ENCODE measurements at regions not wholly inside any gene's neighbourhood (a gene's known extent, or its start where the extent isn't known, plus 50 kb on each side); places are given as distances from the start of the nearest gene placed in this dataset.
A peak's percentile ranks its signal among the peaks of the same experiment; 100 is the strongest.

- Histone ChIP-seq H3K4me2 (ENCODE audit: insufficient read depth, low read length) (no peak overlapping the region), H2AFZ (ENCODE audit: low read depth, low read length) (peak overlapping the region; percentile 74; the same call in 1 of the 2 replicates), H3K27ac (ENCODE audit: extremely low read depth, low read depth, low read length) (no peak overlapping the region), H3K27me3 (ENCODE audit: control insufficient read depth in 2 of 2, insufficient read depth in 2 of 2, low read length in 2 of 2) (no peaks in the 10 kb centered on the region), H3K9ac (ENCODE audit: insufficient read depth in 1 of 2, low read depth in 2 of 2, low read length in 2 of 2) (no peak overlapping the region), H3K9me3 (replicated peaks; ENCODE audit: control insufficient read depth, insufficient read depth, low read depth, low read length) (no peaks in the 10 kb centered on the region), H4K20me1 (replicated peaks; ENCODE audit: control insufficient read depth, insufficient read depth, low read length) (no peaks in the 10 kb centered on the region), H3K9me1 (ENCODE audit: control insufficient read depth, insufficient read depth, low read length) (no peaks in the 10 kb centered on the region), H3K36me3 (ENCODE audit: control insufficient read depth, insufficient read depth, low read length) (no peaks in the 10 kb centered on the region), H3K4me3 (no peak overlapping the region), H3K79me2 (ENCODE audit: control insufficient read depth, insufficient read depth, low read length) (no peaks in the 10 kb centered on the region), H3K4me1 (replicated peaks in 1 of 2; ENCODE audit: control insufficient read depth in 2 of 2, insufficient read depth in 2 of 2, low read length in 2 of 2) (peaks cover 0 to 4% of the 10 kb centered on the region in 2 experiments; a peak in 2 of 5 replicates)
- CTCF ChIA-PET (ENCODE audit: low intra/inter-chr PET ratio) = no interaction called here
- intact Hi-C loops (cut with micrococcal nuclease) (no loop called here), in situ Hi-C loops (cut with MboI) (no loop called here)
- ATAC-seq (no peak), DNase-seq (ENCODE audit: extremely low read depth in 1 of 4, low spot score in 3 of 4) (no peak), FAIRE-seq (no peak)
- 50% methylated on average over 2 of the region's 2 CpGs for WGBS (ENCODE audit: insufficient coverage, low coverage, missing lambda C conversion rate)
- no TSS peak for BruUV-seq (replicated peaks)
- POLR2A ChIA-PET = interaction anchor here (1.6 kb wide), 1 partner anchor 13 kb away, joined by 4 read pairs; no protein-coding TSS in a partner anchor
- TF ChIP-seq MXD1 (CRISPR knock-in tag; IDR thresholded peaks at IDR 0.05; ENCODE audit: borderline replicate concordance, poor library complexity, severe bottlenecking) (no peak), HMG20B (CRISPR knock-in tag; IDR thresholded peaks at IDR 0.05) (no peak), SNIP1 (IDR thresholded peaks at IDR 0.05; ENCODE audit: low read depth) (no peak)
- TF ChIP-seq, protein P1, sequence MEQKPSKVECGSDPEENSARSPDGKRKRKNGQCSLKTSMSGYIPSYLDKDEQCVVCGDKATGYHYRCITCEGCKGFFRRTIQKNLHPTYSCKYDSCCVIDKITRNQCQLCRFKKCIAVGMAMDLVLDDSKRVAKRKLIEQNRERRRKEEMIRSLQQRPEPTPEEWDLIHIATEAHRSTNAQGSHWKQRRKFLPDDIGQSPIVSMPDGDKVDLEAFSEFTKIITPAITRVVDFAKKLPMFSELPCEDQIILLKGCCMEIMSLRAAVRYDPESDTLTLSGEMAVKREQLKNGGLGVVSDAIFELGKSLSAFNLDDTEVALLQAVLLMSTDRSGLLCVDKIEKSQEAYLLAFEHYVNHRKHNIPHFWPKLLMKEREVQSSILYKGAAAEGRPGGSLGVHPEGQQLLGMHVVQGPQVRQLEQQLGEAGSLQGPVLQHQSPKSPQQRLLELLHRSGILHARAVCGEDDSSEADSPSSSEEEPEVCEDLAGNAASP (IDR thresholded peaks at IDR 0.05) = no peak
- TF ChIP-seq, protein P2, sequence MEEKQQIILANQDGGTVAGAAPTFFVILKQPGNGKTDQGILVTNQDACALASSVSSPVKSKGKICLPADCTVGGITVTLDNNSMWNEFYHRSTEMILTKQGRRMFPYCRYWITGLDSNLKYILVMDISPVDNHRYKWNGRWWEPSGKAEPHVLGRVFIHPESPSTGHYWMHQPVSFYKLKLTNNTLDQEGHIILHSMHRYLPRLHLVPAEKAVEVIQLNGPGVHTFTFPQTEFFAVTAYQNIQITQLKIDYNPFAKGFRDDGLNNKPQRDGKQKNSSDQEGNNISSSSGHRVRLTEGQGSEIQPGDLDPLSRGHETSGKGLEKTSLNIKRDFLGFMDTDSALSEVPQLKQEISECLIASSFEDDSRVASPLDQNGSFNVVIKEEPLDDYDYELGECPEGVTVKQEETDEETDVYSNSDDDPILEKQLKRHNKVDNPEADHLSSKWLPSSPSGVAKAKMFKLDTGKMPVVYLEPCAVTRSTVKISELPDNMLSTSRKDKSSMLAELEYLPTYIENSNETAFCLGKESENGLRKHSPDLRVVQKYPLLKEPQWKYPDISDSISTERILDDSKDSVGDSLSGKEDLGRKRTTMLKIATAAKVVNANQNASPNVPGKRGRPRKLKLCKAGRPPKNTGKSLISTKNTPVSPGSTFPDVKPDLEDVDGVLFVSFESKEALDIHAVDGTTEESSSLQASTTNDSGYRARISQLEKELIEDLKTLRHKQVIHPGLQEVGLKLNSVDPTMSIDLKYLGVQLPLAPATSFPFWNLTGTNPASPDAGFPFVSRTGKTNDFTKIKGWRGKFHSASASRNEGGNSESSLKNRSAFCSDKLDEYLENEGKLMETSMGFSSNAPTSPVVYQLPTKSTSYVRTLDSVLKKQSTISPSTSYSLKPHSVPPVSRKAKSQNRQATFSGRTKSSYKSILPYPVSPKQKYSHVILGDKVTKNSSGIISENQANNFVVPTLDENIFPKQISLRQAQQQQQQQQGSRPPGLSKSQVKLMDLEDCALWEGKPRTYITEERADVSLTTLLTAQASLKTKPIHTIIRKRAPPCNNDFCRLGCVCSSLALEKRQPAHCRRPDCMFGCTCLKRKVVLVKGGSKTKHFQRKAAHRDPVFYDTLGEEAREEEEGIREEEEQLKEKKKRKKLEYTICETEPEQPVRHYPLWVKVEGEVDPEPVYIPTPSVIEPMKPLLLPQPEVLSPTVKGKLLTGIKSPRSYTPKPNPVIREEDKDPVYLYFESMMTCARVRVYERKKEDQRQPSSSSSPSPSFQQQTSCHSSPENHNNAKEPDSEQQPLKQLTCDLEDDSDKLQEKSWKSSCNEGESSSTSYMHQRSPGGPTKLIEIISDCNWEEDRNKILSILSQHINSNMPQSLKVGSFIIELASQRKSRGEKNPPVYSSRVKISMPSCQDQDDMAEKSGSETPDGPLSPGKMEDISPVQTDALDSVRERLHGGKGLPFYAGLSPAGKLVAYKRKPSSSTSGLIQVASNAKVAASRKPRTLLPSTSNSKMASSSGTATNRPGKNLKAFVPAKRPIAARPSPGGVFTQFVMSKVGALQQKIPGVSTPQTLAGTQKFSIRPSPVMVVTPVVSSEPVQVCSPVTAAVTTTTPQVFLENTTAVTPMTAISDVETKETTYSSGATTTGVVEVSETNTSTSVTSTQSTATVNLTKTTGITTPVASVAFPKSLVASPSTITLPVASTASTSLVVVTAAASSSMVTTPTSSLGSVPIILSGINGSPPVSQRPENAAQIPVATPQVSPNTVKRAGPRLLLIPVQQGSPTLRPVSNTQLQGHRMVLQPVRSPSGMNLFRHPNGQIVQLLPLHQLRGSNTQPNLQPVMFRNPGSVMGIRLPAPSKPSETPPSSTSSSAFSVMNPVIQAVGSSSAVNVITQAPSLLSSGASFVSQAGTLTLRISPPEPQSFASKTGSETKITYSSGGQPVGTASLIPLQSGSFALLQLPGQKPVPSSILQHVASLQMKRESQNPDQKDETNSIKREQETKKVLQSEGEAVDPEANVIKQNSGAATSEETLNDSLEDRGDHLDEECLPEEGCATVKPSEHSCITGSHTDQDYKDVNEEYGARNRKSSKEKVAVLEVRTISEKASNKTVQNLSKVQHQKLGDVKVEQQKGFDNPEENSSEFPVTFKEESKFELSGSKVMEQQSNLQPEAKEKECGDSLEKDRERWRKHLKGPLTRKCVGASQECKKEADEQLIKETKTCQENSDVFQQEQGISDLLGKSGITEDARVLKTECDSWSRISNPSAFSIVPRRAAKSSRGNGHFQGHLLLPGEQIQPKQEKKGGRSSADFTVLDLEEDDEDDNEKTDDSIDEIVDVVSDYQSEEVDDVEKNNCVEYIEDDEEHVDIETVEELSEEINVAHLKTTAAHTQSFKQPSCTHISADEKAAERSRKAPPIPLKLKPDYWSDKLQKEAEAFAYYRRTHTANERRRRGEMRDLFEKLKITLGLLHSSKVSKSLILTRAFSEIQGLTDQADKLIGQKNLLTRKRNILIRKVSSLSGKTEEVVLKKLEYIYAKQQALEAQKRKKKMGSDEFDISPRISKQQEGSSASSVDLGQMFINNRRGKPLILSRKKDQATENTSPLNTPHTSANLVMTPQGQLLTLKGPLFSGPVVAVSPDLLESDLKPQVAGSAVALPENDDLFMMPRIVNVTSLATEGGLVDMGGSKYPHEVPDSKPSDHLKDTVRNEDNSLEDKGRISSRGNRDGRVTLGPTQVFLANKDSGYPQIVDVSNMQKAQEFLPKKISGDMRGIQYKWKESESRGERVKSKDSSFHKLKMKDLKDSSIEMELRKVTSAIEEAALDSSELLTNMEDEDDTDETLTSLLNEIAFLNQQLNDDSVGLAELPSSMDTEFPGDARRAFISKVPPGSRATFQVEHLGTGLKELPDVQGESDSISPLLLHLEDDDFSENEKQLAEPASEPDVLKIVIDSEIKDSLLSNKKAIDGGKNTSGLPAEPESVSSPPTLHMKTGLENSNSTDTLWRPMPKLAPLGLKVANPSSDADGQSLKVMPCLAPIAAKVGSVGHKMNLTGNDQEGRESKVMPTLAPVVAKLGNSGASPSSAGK (IDR thresholded peaks at IDR 0.05) = no peak
- TF ChIP-seq, protein P3, sequence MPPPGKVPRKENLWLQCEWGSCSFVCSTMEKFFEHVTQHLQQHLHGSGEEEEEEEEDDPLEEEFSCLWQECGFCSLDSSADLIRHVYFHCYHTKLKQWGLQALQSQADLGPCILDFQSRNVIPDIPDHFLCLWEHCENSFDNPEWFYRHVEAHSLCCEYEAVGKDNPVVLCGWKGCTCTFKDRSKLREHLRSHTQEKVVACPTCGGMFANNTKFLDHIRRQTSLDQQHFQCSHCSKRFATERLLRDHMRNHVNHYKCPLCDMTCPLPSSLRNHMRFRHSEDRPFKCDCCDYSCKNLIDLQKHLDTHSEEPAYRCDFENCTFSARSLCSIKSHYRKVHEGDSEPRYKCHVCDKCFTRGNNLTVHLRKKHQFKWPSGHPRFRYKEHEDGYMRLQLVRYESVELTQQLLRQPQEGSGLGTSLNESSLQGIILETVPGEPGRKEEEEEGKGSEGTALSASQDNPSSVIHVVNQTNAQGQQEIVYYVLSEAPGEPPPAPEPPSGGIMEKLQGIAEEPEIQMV (tag; conservative IDR thresholded peaks at IDR 0.05; ENCODE audit: low read depth) = no peak
Observed at GRCh38 chr9:73074176-73074708, 77.4 kb upstream of the ANXA1 start.
